OCI-LY7 (cell line): ENCODE measurements at regions not wholly inside any gene's neighbourhood (a gene's known extent, or its start where the extent isn't known, plus 50 kb on each side); places are given as distances from the start of the nearest gene placed in this dataset.

ENCODE experiments used
- BruUV-seq: library from RNA; stranded (reverse); fragments of 400-500 nt; replicated peaks from 2 replicates; lab custom pipeline; 2021; lab: Mats Ljungman, UMichigan
- CTCF ChIA-PET: fragments of 300-600 bp; sonication (Branson Sonifier 250); formaldehyde crosslinking; loops from one replicate; lab custom pipeline; 2022; ENCODE audit warnings: antibody characterized with exemption; ENCODE audit not compliant: unreplicated experiment; lab: Charles Lee
- POLR2A ChIA-PET: fragments of 300-600 bp; sonication (Branson Sonifier 250); formaldehyde crosslinking; loops from one replicate; lab custom pipeline; 2022; ENCODE audit warnings: antibody characterized with exemption; lab: Charles Lee
- DNase-seq: peaks from one replicate; pipeline ENCODE4 v3.0.0-alpha.2; 2015; ENCODE audit warnings: low spot score
- H2AFZ ChIP-seq: fragments of 200-600 bp; sonication (generic), shearing (Covaris generic); 2 replicates; pipeline ENCODE4 v1.6.1; 2014; ENCODE audit warnings: mild to moderate bottlenecking, antibody characterized with exemption, low read length, moderate library complexity
- H3K27ac ChIP-seq: fragments of 200-600 bp; sonication (generic); 2 replicates; pipeline ENCODE4 v1.5.1; 2014; ENCODE audit warnings: mixed run types, low read depth, mild to moderate bottlenecking, moderate library complexity, low read length, inconsistent platforms; ENCODE audit not compliant: poor library complexity, severe bottlenecking
- H3K36me3 ChIP-seq: fragments of 200-600 bp; sonication (generic); 2 replicates; pipeline ENCODE4 v1.6.1; 2014; ENCODE audit warnings: mild to moderate bottlenecking, antibody characterized with exemption, low read length, moderate library complexity, mixed read lengths; ENCODE audit not compliant: insufficient read depth
- H3K4me1 ChIP-seq: fragments of 200-600 bp; sonication (generic); 2 replicates; pipeline ENCODE4 v1.5.1; 2014; ENCODE audit warnings: mild to moderate bottlenecking, low read length; ENCODE audit not compliant: insufficient read depth, poor library complexity, severe bottlenecking
- H3K4me2 ChIP-seq: fragments of 200-600 bp; sonication (generic); 2 replicates; pipeline ENCODE4 v1.6.1; 2014; ENCODE audit warnings: mild to moderate bottlenecking, low read length
- H3K4me3 ChIP-seq: fragments of 200-600 bp; sonication (generic); 2 replicates; pipeline ENCODE4 v1.5.1; 2014; ENCODE audit warnings: mild to moderate bottlenecking, low read depth, low read length; ENCODE audit not compliant: poor library complexity, severe bottlenecking
- H3K79me2 ChIP-seq: fragments of 200-600 bp; sonication (generic); 2 replicates; pipeline ENCODE4 v1.6.1; 2016; ENCODE audit warnings: low read depth, mild to moderate bottlenecking, low read length, moderate library complexity, mixed read lengths; ENCODE audit not compliant: insufficient read depth
- H3K9me2 ChIP-seq: fragments of 200-600 bp; sonication (generic); 2 replicates; pipeline ENCODE4 v1.6.1; 2016; ENCODE audit warnings: mild to moderate bottlenecking, low read length, mixed read lengths; ENCODE audit not compliant: insufficient read depth
- H3K9me3 ChIP-seq: fragments of 200-600 bp; sonication (generic); 2 replicates; pipeline ENCODE4 v1.6.1; 2014; ENCODE audit warnings: mild to moderate bottlenecking, mixed run types, low read length, mixed read lengths
- H4K20me1 ChIP-seq: fragments of 200-600 bp; sonication (generic); 2 replicates; pipeline ENCODE4 v1.6.1; 2014; ENCODE audit warnings: mild to moderate bottlenecking, antibody characterized with exemption, low read length, moderate library complexity, mixed read lengths; ENCODE audit not compliant: insufficient read depth
- CTCF ChIP-seq: fragments of 200-600 bp; sonication (generic); conservative IDR thresholded peaks from 2 replicates; pipeline ENCODE4 v1.5.1; 2014; ENCODE audit warnings: mild to moderate bottlenecking, antibody characterized with exemption, low read length, moderate library complexity, mixed read lengths
- EZH2phosphoT487 ChIP-seq: fragments of 200-600 bp; sonication (generic); IDR thresholded peaks from 2 replicates; pipeline ENCODE4 v1.6.1; 2018; ENCODE audit warnings: low read depth, borderline replicate concordance, mild to moderate bottlenecking, mixed run types, antibody characterized with exemption, low read length, moderate library complexity, mixed read lengths
- intact Hi-C: fragments of 100-400 bp; cut with micrococcal nuclease; formaldehyde crosslinking; loops from one replicate; pipeline ENCODE4 v1.10.0; 2022; ENCODE audit not compliant: unreplicated experiment

- ChIA-PET CTCF (no interaction called here), POLR2A (no interaction called here)
- Histone ChIP-seq H4K20me1 (no peaks in the 10 kb centered on the region), H3K79me2 (no peaks in the 10 kb centered on the region), H3K4me3 (no peak overlapping the region), H3K9me3 (no peaks in the 10 kb centered on the region), H3K9me2 (no peaks in the 10 kb centered on the region), H3K4me1 (peaks cover 10% of the 10 kb centered on the region), H2AFZ (peak overlapping the region; percentile 23; the same call in 1 of the 2 replicates), H3K4me2 (no peak overlapping the region), H3K27ac (no peak overlapping the region), H3K36me3 (no peaks in the 10 kb centered on the region)
- BruUV-seq: no TSS peak
- intact Hi-C loops: no loop called here
- TF ChIP-seq CTCF (no peak), EZH2phosphoT487 (no peak)
- no peak for DNase-seq
Observed at GRCh38 chr3:192055946-192056345, 595.0 kb downstream of the PYDC2 start.

- Histone ChIP-seq H3K9me2 (no peaks in the 10 kb centered on the region), H3K4me1 (peaks cover 15% of the 10 kb centered on the region), H2AFZ (no peak overlapping the region), H3K4me3 (no peak overlapping the region), H3K9me3 (no peaks in the 10 kb centered on the region; the same call in 1 of the 2 replicates), H3K27ac (no peak overlapping the region), H3K79me2 (no peaks in the 10 kb centered on the region), H3K4me2 (no peak overlapping the region), H3K36me3 (no peaks in the 10 kb centered on the region), H4K20me1 (no peaks in the 10 kb centered on the region)
- BruUV-seq: no TSS peak
- TF ChIP-seq CTCF (no peak), EZH2phosphoT487 (no peak)
- ChIA-PET CTCF (no interaction called here), POLR2A (interaction anchor here (0.7 to 3.5 kb wide), 4 partner anchors 10 to 26 kb away, joined by 3 to 14 read pairs (median 4); no protein-coding TSS in a partner anchor)
- intact Hi-C loops: no loop called here
- DNase-seq: no peak
Observed at GRCh38 chr3:192057261-192057660, 596.3 kb downstream of the PYDC2 start.

- H3K4me3 ChIP-seq: no peak overlapping the region
- H3K27ac ChIP-seq: no peak overlapping the region
- H3K4me2 ChIP-seq: no peak overlapping the region
- peaks cover 29% of the 10 kb centered on the region for H3K4me1 ChIP-seq
- H3K9me3 ChIP-seq: no peaks in the 10 kb centered on the region; the same call in 1 of the 2 replicates
- no peaks in the 10 kb centered on the region for H4K20me1 ChIP-seq
- no peaks in the 10 kb centered on the region for H3K79me2 ChIP-seq
- TF ChIP-seq CTCF (no peak), EZH2phosphoT487 (no peak)
- intact Hi-C loops: no loop called here
- H3K36me3 ChIP-seq: no peaks in the 10 kb centered on the region
- DNase-seq: no peak
- CTCF ChIA-PET: no interaction called here
- no peaks in the 10 kb centered on the region for H3K9me2 ChIP-seq
- no TSS peak for BruUV-seq
- POLR2A ChIA-PET: interaction anchor here (0.6 to 3.5 kb wide), 7 partner anchors 13 to 1528 kb away, joined by 3 to 14 read pairs (median 5); no protein-coding TSS in a partner anchor
- H2AFZ ChIP-seq: peak overlapping the region; percentile 80
Observed at GRCh38 chr3:192060160-192060781, 599.3 kb downstream of the PYDC2 start.
